Colonic mucosa (tissue), 4 donors: ENCODE measurements at regions not wholly inside any gene's neighbourhood (a gene's known extent, or its start where the extent isn't known, plus 50 kb on each side); places are given as distances from the start of the nearest gene placed in this dataset.

Source experiments
- DNase-seq: peaks from one replicate; pipeline ENCODE4 v3.0.0-alpha.2; 2020
- H3K27ac ChIP-seq: fragments of 200-600 bp; one replicate; pipeline ENCODE4 v1.8.0; 2021
- H3K27me3 ChIP-seq: fragments of 200-600 bp; one replicate; pipeline ENCODE4 v1.8.0; 2021
- H3K36me3 ChIP-seq: fragments of 200-600 bp; one replicate; pipeline ENCODE4 v1.8.0; 2021
- H3K4me1 ChIP-seq: fragments of 200-600 bp; one replicate; pipeline ENCODE4 v1.8.0; 2021; ENCODE audit warnings: mild to moderate bottlenecking
- H3K4me3 ChIP-seq: fragments of 200-600 bp; one replicate; pipeline ENCODE4 v1.8.0; 2021
- H3K9ac ChIP-seq, 2 donors: one replicate each; pipeline ENCODE4 v1.7.0; 2013; ENCODE audit warnings: control low read depth in 2 of 2, low read depth in 2 of 2, low read length in 2 of 2
- H3K9me3 ChIP-seq: fragments of 200-600 bp; one replicate; pipeline ENCODE4 v1.8.0; 2021
- CTCF ChIP-seq: fragments of 200-600 bp; IDR thresholded peaks from one replicate; pipeline ENCODE4 v1.8.0; 2022; ENCODE audit warnings: antibody characterized with exemption, mild to moderate bottlenecking
- intact Hi-C: fragments of 100-400 bp; cut with DNase I; formaldehyde crosslinking; loops from one replicate; pipeline ENCODE4 v1.14.1; 2022
- donor health status: healthy.
- donor health status: DM: no; HTN: no; CAD: no.
- donor health status: DM: no; HTN: no; CAD: no.

DNA sequence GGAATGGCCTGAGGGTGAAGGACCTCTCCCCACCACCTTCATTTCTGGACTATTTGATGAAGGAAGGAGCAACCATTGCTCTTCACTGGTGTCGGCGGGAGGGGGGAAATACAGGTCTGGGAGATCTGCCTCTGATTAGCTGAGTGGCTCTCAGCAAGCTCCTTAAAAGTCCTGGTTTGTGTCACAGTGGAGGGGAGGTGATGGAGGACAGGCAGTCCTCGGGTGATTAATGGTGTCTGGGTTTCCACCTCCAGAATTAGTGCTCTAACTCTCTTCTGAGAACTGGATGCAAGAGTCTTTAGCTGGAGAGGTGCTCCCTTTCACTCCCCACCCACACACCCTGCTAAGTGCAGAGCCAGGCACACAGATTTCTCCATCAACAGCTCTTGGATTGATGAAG lies 83.2 kb downstream of the TTC32 start:
- no peak for TF ChIP-seq CTCF
- Histone ChIP-seq H3K4me3 (no peak overlapping the region), H3K36me3 (no peaks in the 10 kb centered on the region), H3K27ac (no peak overlapping the region), H3K27me3 (no peaks in the 10 kb centered on the region), H3K4me1 (no peaks in the 10 kb centered on the region), H3K9ac (no peak overlapping the region), H3K9me3 (no peaks in the 10 kb centered on the region)
- intact Hi-C loops, result no loop called here
- no peak for DNase-seq

GRCh38 chr2:19818039-19818438 lies 83.7 kb downstream of the TTC32 start:
- no peak overlapping the region for H3K4me3 ChIP-seq
- TF ChIP-seq CTCF, result no peak
- no peaks in the 10 kb centered on the region for H3K4me1 ChIP-seq
- no peak overlapping the region for H3K27ac ChIP-seq
- H3K27me3 ChIP-seq, result no peaks in the 10 kb centered on the region
- intact Hi-C loops, result no loop called here
- H3K9ac ChIP-seq, result no peak overlapping the region
- no peaks in the 10 kb centered on the region for H3K36me3 ChIP-seq
- DNase-seq, result no peak
- H3K9me3 ChIP-seq, result no peaks in the 10 kb centered on the region

- H3K9me3 ChIP-seq, result no peaks in the 10 kb centered on the region
- no peaks in the 10 kb centered on the region for H3K36me3 ChIP-seq
- TF ChIP-seq CTCF, result no peak
- H3K4me3 ChIP-seq, result no peak overlapping the region
- no peak overlapping the region for H3K27ac ChIP-seq
- H3K9ac ChIP-seq, result no peak overlapping the region
- H3K27me3 ChIP-seq, result no peaks in the 10 kb centered on the region
- no peaks in the 10 kb centered on the region for H3K4me1 ChIP-seq
- no peak for DNase-seq
- intact Hi-C loops, result no loop called here
Measured at GRCh38 chr2:19815746-19816145, 86.0 kb downstream of the TTC32 start.

GRCh38 chr2:19812166-19812565 lies 89.6 kb downstream of the TTC32 start:
- Histone ChIP-seq H3K9ac (no peak overlapping the region), H3K4me1 (no peaks in the 10 kb centered on the region), H3K36me3 (no peaks in the 10 kb centered on the region), H3K27me3 (no peaks in the 10 kb centered on the region), H3K4me3 (no peak overlapping the region), H3K27ac (no peak overlapping the region), H3K9me3 (no peaks in the 10 kb centered on the region)
- intact Hi-C loops, result no loop called here
- TF ChIP-seq CTCF, result no peak
- no peak for DNase-seq

- Histone ChIP-seq H3K9me3 (no peaks in the 10 kb centered on the region), H3K27me3 (no peaks in the 10 kb centered on the region), H3K27ac (no peak overlapping the region), H3K9ac (no peak overlapping the region), H3K4me1 (no peaks in the 10 kb centered on the region), H3K4me3 (no peak overlapping the region), H3K36me3 (no peaks in the 10 kb centered on the region)
- no peak for TF ChIP-seq CTCF
- DNase-seq, result no peak
- intact Hi-C loops, result no loop called here
Measured at GRCh38 chr2:19811186-19811585, 90.6 kb downstream of the TTC32 start.

- H3K9ac ChIP-seq, result no peak overlapping the region
- no peak overlapping the region for H3K4me3 ChIP-seq
- H3K36me3 ChIP-seq, result no peaks in the 10 kb centered on the region
- no peak for DNase-seq
- H3K9me3 ChIP-seq, result no peaks in the 10 kb centered on the region
- H3K4me1 ChIP-seq, result no peaks in the 10 kb centered on the region
- no peak overlapping the region for H3K27ac ChIP-seq
- intact Hi-C loops, result no loop called here
- no peaks in the 10 kb centered on the region for H3K27me3 ChIP-seq
- TF ChIP-seq CTCF, result no peak
Measured at GRCh38 chr2:19810637-19811036, 91.1 kb downstream of the TTC32 start.
